Erythroblast (primary cell): ENCODE measurements at regions not wholly inside any gene's neighbourhood (a gene's known extent, or its start where the extent isn't known, plus 50 kb on each side); places are given as distances from the start of the nearest gene placed in this dataset.

Experiments
- DNase-seq, 2 experiments: peaks; one replicate each; lab custom pipeline; 2025; lab: John Stamatoyannopoulos, UW
- GATA1 ChIP-seq: IDR thresholded peaks from 2 replicates; pipeline ENCODE4 v1.6.1; 2011; ENCODE audit warnings: low read depth, mild to moderate bottlenecking, control low read depth, low read length, moderate library complexity
- POLR2A ChIP-seq: IDR thresholded peaks from 2 replicates; pipeline ENCODE4 v1.6.1; 2011; ENCODE audit warnings: mild to moderate bottlenecking, low read length

GRCh38 chr15:39434751-39435238 is 146.1 kb upstream of the THBS1 start:
- TF ChIP-seq POLR2A (no peak), GATA1 (no peak)
- no peak for DNase-seq

GRCh38 chr15:39435244-39435643 is 145.6 kb upstream of the THBS1 start:
- no peak for TF ChIP-seq GATA1
- TF ChIP-seq POLR2A, result no peak
- no peak for DNase-seq

- no peak for DNase-seq
- TF ChIP-seq POLR2A (no peak), GATA1 (no peak)
Measured at GRCh38 chr15:39438260-39438659, 142.6 kb upstream of the THBS1 start.

DNA sequence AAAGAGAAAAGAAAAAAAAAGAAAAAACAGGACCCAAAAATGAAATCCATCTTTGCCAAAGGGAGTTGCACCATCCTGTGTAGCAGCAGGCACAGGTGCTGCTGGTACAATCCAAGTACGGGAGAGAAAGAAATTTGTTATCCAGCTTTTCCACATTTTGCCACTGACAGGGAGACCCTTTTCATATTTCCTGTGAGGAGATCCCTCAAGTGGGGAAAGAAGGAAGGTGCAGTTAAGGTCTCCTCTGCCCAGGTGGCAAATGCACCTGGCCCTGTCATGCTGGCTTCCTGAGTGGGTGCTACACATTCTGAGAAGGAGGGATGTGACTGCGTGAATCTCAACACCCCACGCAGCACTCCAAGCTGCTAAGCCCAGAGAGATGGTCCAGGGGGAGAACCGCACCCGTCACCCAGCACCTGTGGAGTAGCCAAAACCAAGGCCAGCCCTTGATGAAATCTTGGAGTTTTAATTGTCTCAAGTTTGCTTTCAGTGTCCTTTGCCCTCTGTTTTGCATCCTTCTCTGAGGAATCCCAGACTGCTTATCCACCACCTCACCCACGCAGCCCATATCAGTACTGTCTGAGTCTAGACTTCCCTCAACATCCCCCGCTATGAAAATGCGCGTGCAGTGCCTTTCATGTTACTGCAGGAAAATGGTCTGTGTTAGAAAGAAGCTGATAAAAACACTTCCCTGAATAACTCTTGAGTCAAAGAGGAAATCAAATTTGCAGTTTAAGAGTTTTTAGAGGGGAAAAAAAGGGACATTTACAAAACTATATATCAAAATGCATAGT is 141.9 kb upstream of the THBS1 start:
- no peak for TF ChIP-seq POLR2A
- no peak for TF ChIP-seq GATA1
- no peak for DNase-seq

- no peak for DNase-seq
- TF ChIP-seq GATA1 (no peak), POLR2A (no peak)
Measured at GRCh38 chr15:39442898-39443297, 138.0 kb upstream of the THBS1 start.

- TF ChIP-seq GATA1 (no peak), POLR2A (no peak)
- DNase-seq, result no peak
Measured at GRCh38 chr15:39443659-39444219, 137.1 kb upstream of the THBS1 start.

GRCh38 chr15:39444735-39445470 is 136.0 kb upstream of the THBS1 start:
- DNase-seq, result no peak
- no peak for TF ChIP-seq POLR2A
- no peak for TF ChIP-seq GATA1

GRCh38 chr15:39445931-39446330 is 134.9 kb upstream of the THBS1 start:
- DNase-seq, result no peak
- TF ChIP-seq POLR2A, result no peak
- TF ChIP-seq GATA1, result no peak

DNA sequence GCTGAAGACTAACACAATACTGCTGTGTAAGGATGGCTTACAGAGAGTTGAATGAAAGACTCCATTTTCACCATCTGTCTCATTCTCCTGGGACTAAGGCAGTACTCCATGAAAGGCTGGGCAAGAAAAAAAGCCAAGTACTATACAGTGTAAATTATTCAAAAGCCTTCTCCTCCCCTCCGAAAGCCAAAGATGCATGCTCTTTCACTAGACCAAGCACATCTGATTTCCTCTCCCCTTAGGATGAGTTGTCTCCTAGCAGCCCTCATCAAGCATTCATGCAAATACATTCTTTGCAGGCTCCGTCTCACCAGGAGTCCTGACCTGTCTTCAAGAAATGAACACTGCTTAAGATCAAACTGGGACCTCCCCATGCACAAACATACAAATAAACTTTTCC is 133.5 kb upstream of the THBS1 start:
- TF ChIP-seq GATA1 (no peak), POLR2A (no peak)
- DNase-seq, result no peak

DNA sequence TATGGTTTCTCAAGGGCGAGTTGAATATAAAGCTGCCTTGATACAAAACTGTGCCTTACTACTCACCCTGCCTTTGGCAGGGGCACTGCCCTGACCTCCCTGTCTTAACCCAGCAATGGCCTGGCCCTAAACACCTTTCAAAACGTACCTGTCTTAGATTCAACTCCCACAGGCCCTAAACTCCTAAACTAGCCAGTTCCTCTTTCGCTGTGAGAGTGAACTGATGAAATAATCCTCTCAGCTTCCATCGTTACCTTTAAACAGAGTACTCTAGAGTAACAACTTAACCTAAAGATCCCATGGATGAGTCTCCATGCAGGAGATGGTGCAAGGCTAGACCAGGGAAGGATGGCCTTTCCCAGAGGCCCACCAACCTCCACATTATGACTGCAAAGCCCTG is 133.0 kb upstream of the THBS1 start:
- DNase-seq, result no peak
- TF ChIP-seq GATA1 (no peak), POLR2A (no peak)

DNA sequence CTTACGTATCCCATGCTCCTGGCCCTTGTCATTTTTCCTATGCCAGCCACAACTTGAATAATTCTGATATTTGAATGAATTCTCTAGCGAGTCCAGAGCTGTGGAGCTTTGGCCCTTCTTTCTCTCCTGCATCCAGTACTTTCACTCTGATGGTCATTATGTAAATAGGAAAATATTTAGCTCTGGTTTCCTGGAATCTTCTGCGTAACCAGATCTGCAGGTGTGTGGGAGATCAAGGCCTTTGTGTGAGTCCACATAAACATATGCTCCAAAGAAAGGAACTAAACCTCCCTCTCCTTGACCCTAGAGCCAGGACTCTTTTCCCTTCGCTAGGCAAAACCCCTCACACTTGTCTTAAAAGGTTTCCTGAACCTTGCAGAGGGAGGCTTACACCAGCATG is 132.5 kb upstream of the THBS1 start:
- TF ChIP-seq GATA1 (no peak), POLR2A (no peak)
- no peak for DNase-seq

GRCh38 chr15:39451121-39451688 is 129.7 kb upstream of the THBS1 start:
- no peak for DNase-seq
- TF ChIP-seq POLR2A (no peak), GATA1 (no peak)

DNA sequence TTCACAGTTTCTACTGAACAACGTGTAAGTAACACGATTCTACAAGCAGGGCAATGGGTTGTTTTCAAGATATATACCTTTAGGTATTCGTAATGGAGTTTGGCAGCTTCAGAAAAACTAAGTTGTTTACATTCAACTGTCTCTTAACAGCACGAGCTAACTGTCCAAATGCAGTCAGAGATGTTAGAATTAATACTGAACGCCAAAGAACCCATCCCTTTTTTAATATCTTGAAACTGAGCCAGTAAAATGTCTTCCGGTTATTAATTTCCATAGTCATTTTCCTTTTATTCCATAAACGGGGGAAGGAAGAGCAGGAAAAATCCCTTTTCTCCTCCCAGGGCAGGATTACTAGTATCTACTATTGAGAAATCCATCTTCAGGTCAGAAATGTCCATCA is 129.0 kb upstream of the THBS1 start:
- no peak for DNase-seq
- TF ChIP-seq POLR2A (no peak), GATA1 (no peak)

- no peak for DNase-seq
- TF ChIP-seq POLR2A (no peak), GATA1 (no peak)
Measured at GRCh38 chr15:39453620-39454019, 127.3 kb upstream of the THBS1 start.
